Middle frontal gyrus (tissue), 1 donor: ENCODE measurements at regions not wholly inside any gene's neighbourhood (a gene's known extent, or its start where the extent isn't known, plus 50 kb on each side); places are given as distances from the start of the nearest gene placed in this dataset.
"Not testable (repeated sequence)": the region's sequence is repeated elsewhere in the genome, so short reads cannot be mapped to it uniquely, and the experiment has no call there.

Source experiments
- DNase-seq: peaks from one replicate; pipeline ENCODE4 v3.0.0-alpha.2; 2015; ENCODE audit warnings: low spot score; ENCODE audit errors: extremely low spot score

GRCh38 chrY:9118704-9119103 lies 218.6 kb upstream of the TSPY4 start:
- no peak for DNase-seq

GRCh38 chrY:9124623-9125022 lies 212.6 kb upstream of the TSPY4 start:
- DNase-seq, result no peak

- no peak for DNase-seq
Observed at GRCh38 chrY:9126545-9126944, 210.7 kb upstream of the TSPY4 start.

GRCh38 chrY:9143366-9143765 lies 193.9 kb upstream of the TSPY4 start:
- DNase-seq, result not testable (repeated sequence)

- not testable (repeated sequence) for DNase-seq
Observed at GRCh38 chrY:9154552-9154951, 182.7 kb upstream of the TSPY4 start.

GRCh38 chrY:9155721-9156120 lies 181.5 kb upstream of the TSPY4 start:
- DNase-seq, result no peak

GRCh38 chrY:9158616-9159015 lies 178.6 kb upstream of the TSPY4 start:
- no peak for DNase-seq

GRCh38 chrY:9160331-9160730 lies 176.9 kb upstream of the TSPY4 start:
- not testable (repeated sequence) for DNase-seq

GRCh38 chrY:9160976-9161375 lies 176.3 kb upstream of the TSPY4 start:
- not testable (repeated sequence) for DNase-seq

- not testable (repeated sequence) for DNase-seq
Observed at GRCh38 chrY:9161990-9162389, 175.3 kb upstream of the TSPY4 start.

- not testable (repeated sequence) for DNase-seq
Observed at GRCh38 chrY:9162424-9162823, 174.8 kb upstream of the TSPY4 start.

- DNase-seq, result not testable (repeated sequence)
Observed at GRCh38 chrY:9177641-9178040, 159.6 kb upstream of the TSPY4 start.

- DNase-seq, result not testable (repeated sequence)
Observed at GRCh38 chrY:9184827-9185226, 152.4 kb upstream of the TSPY4 start.

- DNase-seq, result not testable (repeated sequence)
Observed at GRCh38 chrY:9207082-9207481, 130.2 kb upstream of the TSPY4 start.

GRCh38 chrY:9226409-9226808 lies 110.9 kb upstream of the TSPY4 start:
- no peak for DNase-seq

- DNase-seq, result no peak
Observed at GRCh38 chrY:9257255-9257654, 80.0 kb upstream of the TSPY4 start.

GRCh38 chrY:9257725-9258124 lies 79.5 kb upstream of the TSPY4 start:
- no peak for DNase-seq

- DNase-seq, result peak; percentile 3
Observed at GRCh38 chrY:9259368-9259767, 77.9 kb upstream of the TSPY4 start.

- no peak for DNase-seq
Observed at GRCh38 chrY:9260426-9260825, 76.8 kb upstream of the TSPY4 start.

- no peak for DNase-seq
Observed at GRCh38 chrY:9265551-9265950, 71.7 kb upstream of the TSPY4 start.

GRCh38 chrY:9270351-9270750 lies 66.9 kb upstream of the TSPY4 start:
- DNase-seq, result not testable (repeated sequence)

GRCh38 chrY:9272847-9273246 lies 64.4 kb upstream of the TSPY4 start:
- not testable (repeated sequence) for DNase-seq

- not testable (repeated sequence) for DNase-seq
Observed at GRCh38 chrY:9278842-9279241, 58.4 kb upstream of the TSPY4 start.
